Endothelial cell of umbilical vein (primary cell): ENCODE measurements at regions not wholly inside any gene's neighbourhood (a gene's known extent, or its start where the extent isn't known, plus 50 kb on each side); places are given as distances from the start of the nearest gene placed in this dataset.

Experiments
- BruUV-seq: library from RNA; stranded (reverse); fragments of 400-500 nt; replicated peaks from 2 replicates; lab custom pipeline; 2021; lab: Mats Ljungman, UMichigan
- CTCF ChIA-PET: fragments of 300-600, 350-600 bp; sonication (Branson Sonifier 250); formaldehyde crosslinking; loops from one replicate; lab custom pipeline; 2021; ENCODE audit warnings: antibody characterized with exemption, inconsistent platforms; lab: Charles Lee
- POLR2A ChIA-PET: fragments of 300-600, 350-600 bp; sonication (Branson Sonifier 250); formaldehyde crosslinking; loops from one replicate; lab custom pipeline; 2021; ENCODE audit warnings: antibody characterized with exemption, inconsistent platforms; lab: Charles Lee
- DNase-seq: peaks from one replicate; pipeline ENCODE4 v3.0.0-alpha.2; 2011; ENCODE audit warnings: low read depth, low spot score
- FAIRE-seq: peaks from 2 replicates; lab custom pipeline; 2011; peaks lifted over from hg19 to GRCh38; lab: Jason Lieb, UNC
- H2AFZ ChIP-seq: 2 replicates; pipeline ENCODE4 v1.6.0; 2012; ENCODE audit warnings: low read depth, low read length, control low read depth, inconsistent platforms
- H3K27ac ChIP-seq: 2 replicates; pipeline ENCODE4 v1.5.1; 2011; ENCODE audit warnings: low read depth, mild to moderate bottlenecking, control low read depth, low read length, moderate library complexity; ENCODE audit not compliant: insufficient read depth
- H3K27me3 ChIP-seq, 2 experiments: 2 replicates each; pipeline versions ENCODE4 v1.6.0 to v1.6.1; 2011; ENCODE audit warnings: low read length in 2 of 2, mixed read lengths in 1 of 2; ENCODE audit not compliant: control insufficient read depth in 2 of 2, insufficient read depth in 2 of 2
- H3K36me3 ChIP-seq, 2 experiments: 2 replicates in 1 of 2; 3 replicates in 1 of 2; pipeline ENCODE4 v1.5.1; 2011; ENCODE audit warnings: low read length in 2 of 2, mild to moderate bottlenecking in 1 of 2, moderate library complexity in 1 of 2; ENCODE audit not compliant: control insufficient read depth in 2 of 2, insufficient read depth in 2 of 2; ENCODE audit errors: extremely low read depth in 1 of 2
- H3K4me1 ChIP-seq: 3 replicates; pipeline ENCODE4 v1.5.1; 2011; ENCODE audit warnings: mild to moderate bottlenecking, low read length; ENCODE audit not compliant: control insufficient read depth, insufficient read depth; ENCODE audit errors: extremely low read depth
- H3K4me2 ChIP-seq: 2 replicates; pipeline ENCODE4 v1.6.1; 2011; ENCODE audit warnings: low read length, control low read depth, mixed read lengths; ENCODE audit not compliant: insufficient read depth
- H3K4me3 ChIP-seq, 3 experiments: fragments of 200-600 bp in 1 of 3; sonication (generic), shearing (Covaris generic) in 1 of 3; replicated peaks in 1 of 3; 2 replicates each; pipeline ENCODE4 v1.5.1; 2011 to 2016; ENCODE audit warnings: control low read depth in 3 of 3, low read length in 3 of 3, mild to moderate bottlenecking in 2 of 3, inconsistent platforms in 1 of 3, low read depth in 1 of 3, moderate library complexity in 1 of 3; ENCODE audit not compliant: insufficient read depth in 1 of 3
- H3K79me2 ChIP-seq: 2 replicates; pipeline ENCODE4 v1.6.0; 2012; ENCODE audit warnings: low read length, inconsistent platforms; ENCODE audit not compliant: control insufficient read depth, insufficient read depth
- H3K9ac ChIP-seq: replicated peaks from 2 replicates; pipeline ENCODE3; 2011; ENCODE audit warnings: low read length, control low read depth; ENCODE audit not compliant: insufficient read depth; ENCODE audit errors: extremely low read depth
- H3K9me1 ChIP-seq: replicated peaks from 3 replicates; pipeline ENCODE4 v1.6.0; 2011; ENCODE audit warnings: mild to moderate bottlenecking, low read length; ENCODE audit not compliant: control insufficient read depth, insufficient read depth; ENCODE audit errors: extremely low read depth
- H3K9me3 ChIP-seq: replicated peaks from 2 replicates; pipeline ENCODE4 v1.5.1; 2012; ENCODE audit warnings: low read length, inconsistent platforms; ENCODE audit not compliant: control insufficient read depth, insufficient read depth
- H4K20me1 ChIP-seq: replicated peaks from 2 replicates; pipeline ENCODE3; 2011; ENCODE audit warnings: mild to moderate bottlenecking, low read length; ENCODE audit not compliant: control insufficient read depth, insufficient read depth; ENCODE audit errors: extremely low read depth
- EZH2 ChIP-seq: IDR thresholded peaks from 2 replicates; pipeline ENCODE4 v1.6.1; 2012; ENCODE audit warnings: borderline replicate concordance, low read depth, mild to moderate bottlenecking, moderate library complexity, low read length, inconsistent platforms; ENCODE audit not compliant: severe bottlenecking
- FOS ChIP-seq: IDR thresholded peaks from 2 replicates; pipeline ENCODE4 v1.6.1; 2011; ENCODE audit warnings: mild to moderate bottlenecking, low read length, moderate library complexity, borderline replicate concordance; ENCODE audit not compliant: insufficient read depth
- GATA2 ChIP-seq: IDR thresholded peaks from 2 replicates; pipeline ENCODE4 v1.7.0; 2011; ENCODE audit warnings: low read depth, mild to moderate bottlenecking, moderate library complexity, mixed read lengths, low read length; ENCODE audit not compliant: insufficient read length, insufficient read depth
- JUN ChIP-seq: IDR thresholded peaks from 2 replicates; pipeline ENCODE4 v1.6.1; 2011; ENCODE audit warnings: borderline replicate concordance, low read depth; ENCODE audit not compliant: insufficient read length, insufficient read depth
- MYC ChIP-seq: IDR thresholded peaks from one replicate; pipeline ENCODE4 v1.6.1; 2011; ENCODE audit warnings: mild to moderate bottlenecking, low read depth, low read length
- POLR2A ChIP-seq: IDR thresholded peaks from 2 replicates; pipeline ENCODE4 v1.6.1; 2012; ENCODE audit warnings: low read depth, mild to moderate bottlenecking, control low read depth, low read length
- POLR2AphosphoS5 ChIP-seq: IDR thresholded peaks from 2 replicates; pipeline ENCODE4 v1.6.1; 2012; ENCODE audit warnings: low read depth, mild to moderate bottlenecking, control low read depth, low read length, moderate library complexity; ENCODE audit not compliant: insufficient read depth
- dilution Hi-C: fragments of 300-500 bp; cut with MboI; formaldehyde crosslinking; loops from one replicate; pipeline ENCODE4 v1.15.0; 2019; ENCODE audit warnings: low sequenced_read_pairs; ENCODE audit not compliant: extremely low pct_ligation_motif_present
- intact Hi-C: fragments of 100-400 bp; cut with micrococcal nuclease; formaldehyde crosslinking; loops from one replicate; pipeline ENCODE4 v1.10.0; 2022
- TF ChIP-seq, protein P1 (sequence below): IDR thresholded peaks from 2 replicates; pipeline ENCODE4 v1.6.1; 2011; ENCODE audit not compliant: insufficient read depth, insufficient read length
- TF ChIP-seq, protein P2 (sequence below), 2 donors: IDR thresholded peaks; 1 replicate in 1 of 2; 2 replicates in 1 of 2; pipeline ENCODE4 v1.5.1; 2011; ENCODE audit warnings: low read length in 2 of 2, mild to moderate bottlenecking in 2 of 2, moderate library complexity in 2 of 2, control low read depth in 1 of 2, inconsistent platforms in 1 of 2, low read depth in 1 of 2; ENCODE audit not compliant: insufficient read depth in 1 of 2; ENCODE audit errors: extremely low read depth in 1 of 2

DNA sequence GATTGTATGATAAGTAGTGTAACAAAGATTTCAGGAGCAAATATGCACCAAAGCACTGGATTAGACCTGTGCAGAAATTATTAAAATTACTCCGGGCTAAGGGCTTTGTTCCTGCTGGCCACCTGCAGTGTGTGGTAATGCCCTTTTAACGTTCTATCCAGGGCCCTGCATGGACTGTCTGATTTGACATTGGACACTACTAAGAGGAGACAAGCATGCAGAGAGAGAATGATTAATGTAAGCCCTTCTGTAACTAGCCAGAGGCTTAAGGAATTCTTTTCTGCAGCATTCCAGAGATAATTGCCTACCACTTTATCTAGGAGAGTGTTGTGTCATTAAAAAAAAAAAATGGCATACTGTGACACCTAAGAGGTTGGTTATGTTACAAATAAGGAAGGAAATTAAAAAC is 117.0 kb downstream of the PCDH7 start:
- no peaks in the 10 kb centered on the region for H3K9me1 ChIP-seq
- ChIA-PET CTCF (no interaction called here), POLR2A (no interaction called here)
- BruUV-seq = no TSS peak
- no peak overlapping the region for H3K4me3 ChIP-seq
- no peak overlapping the region for H2AFZ ChIP-seq
- no peaks in the 10 kb centered on the region for H3K36me3 ChIP-seq
- no peak overlapping the region for H3K4me2 ChIP-seq
- H4K20me1 ChIP-seq = no peaks in the 10 kb centered on the region
- DNase-seq = no peak
- no peaks in the 10 kb centered on the region for H3K27me3 ChIP-seq
- TF ChIP-seq FOS (no peak), MYC (no peak), POLR2A (no peak), EZH2 (no peak), JUN (no peak), GATA2 (no peak), POLR2AphosphoS5 (no peak)
- TF ChIP-seq, protein P1, sequence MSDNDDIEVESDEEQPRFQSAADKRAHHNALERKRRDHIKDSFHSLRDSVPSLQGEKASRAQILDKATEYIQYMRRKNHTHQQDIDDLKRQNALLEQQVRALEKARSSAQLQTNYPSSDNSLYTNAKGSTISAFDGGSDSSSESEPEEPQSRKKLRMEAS = no peak
- TF ChIP-seq, protein P2, sequence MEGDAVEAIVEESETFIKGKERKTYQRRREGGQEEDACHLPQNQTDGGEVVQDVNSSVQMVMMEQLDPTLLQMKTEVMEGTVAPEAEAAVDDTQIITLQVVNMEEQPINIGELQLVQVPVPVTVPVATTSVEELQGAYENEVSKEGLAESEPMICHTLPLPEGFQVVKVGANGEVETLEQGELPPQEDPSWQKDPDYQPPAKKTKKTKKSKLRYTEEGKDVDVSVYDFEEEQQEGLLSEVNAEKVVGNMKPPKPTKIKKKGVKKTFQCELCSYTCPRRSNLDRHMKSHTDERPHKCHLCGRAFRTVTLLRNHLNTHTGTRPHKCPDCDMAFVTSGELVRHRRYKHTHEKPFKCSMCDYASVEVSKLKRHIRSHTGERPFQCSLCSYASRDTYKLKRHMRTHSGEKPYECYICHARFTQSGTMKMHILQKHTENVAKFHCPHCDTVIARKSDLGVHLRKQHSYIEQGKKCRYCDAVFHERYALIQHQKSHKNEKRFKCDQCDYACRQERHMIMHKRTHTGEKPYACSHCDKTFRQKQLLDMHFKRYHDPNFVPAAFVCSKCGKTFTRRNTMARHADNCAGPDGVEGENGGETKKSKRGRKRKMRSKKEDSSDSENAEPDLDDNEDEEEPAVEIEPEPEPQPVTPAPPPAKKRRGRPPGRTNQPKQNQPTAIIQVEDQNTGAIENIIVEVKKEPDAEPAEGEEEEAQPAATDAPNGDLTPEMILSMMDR (IDR thresholded peaks at IDR 0.05; ENCODE audit: extremely low read depth in 1 of 2, insufficient read depth in 1 of 2, low read depth in 1 of 2, low read length in 2 of 2) = no peak
- no peaks in the 10 kb centered on the region for H3K4me1 ChIP-seq
- H3K27ac ChIP-seq = no peak overlapping the region
- no peak overlapping the region for H3K9ac ChIP-seq
- H3K9me3 ChIP-seq = no peaks in the 10 kb centered on the region
- no peaks in the 10 kb centered on the region for H3K79me2 ChIP-seq
- no peak for FAIRE-seq
- dilution Hi-C loops (no loop called here), intact Hi-C loops (no loop called here)
